Heart left ventricle (tissue), 16 donors: ENCODE measurements at regions not wholly inside any gene's neighbourhood (a gene's known extent, or its start where the extent isn't known, plus 50 kb on each side); places are given as distances from the start of the nearest gene placed in this dataset.

Experiments used
- ATAC-seq, 4 donors: fragments of 200-7000 bp; cut with Tn5 transposase; one replicate each; pipeline ENCODE4 v1.9.1; 2020 to 2022; ENCODE audit warnings: moderate library complexity in 4 of 4, mild to moderate bottlenecking in 3 of 4, moderate number of reproducible peaks in 1 of 4
- DNase-seq, 5 donors: peaks; one replicate each; pipeline ENCODE4 v3.0.0-alpha.2; 2020
- H3K27ac ChIP-seq, 12 donors: fragments of 200-600 bp; sonication (generic) in 4 of 12; one replicate each; pipeline versions ENCODE4 v1.5.0 to v1.8.0; 2016 to 2022; ENCODE audit warnings: mild to moderate bottlenecking in 2 of 12
- H3K27me3 ChIP-seq, 9 donors: fragments of 200-600 bp; sonication (generic) in 2 of 9; one replicate each; pipeline versions ENCODE4 v1.5.1 to v1.8.0; 2016 to 2022; ENCODE audit warnings: mild to moderate bottlenecking in 3 of 9
- H3K36me3 ChIP-seq, 9 donors: fragments of 200-600 bp; sonication (generic) in 2 of 9; one replicate each; pipeline versions ENCODE4 v1.5.0 to v1.8.0; 2018 to 2022; ENCODE audit warnings: mild to moderate bottlenecking in 2 of 9
- H3K4me1 ChIP-seq, 12 donors: fragments of 200-600 bp; sonication (generic) in 4 of 12; one replicate each; pipeline versions ENCODE4 v1.5.0 to v1.8.0; 2016 to 2022; ENCODE audit warnings: mild to moderate bottlenecking in 3 of 12
- H3K4me3 ChIP-seq, 12 donors: fragments of 200-600 bp; sonication (generic) in 4 of 12; one replicate each; pipeline versions ENCODE4 v1.5.0 to v1.8.0; 2017 to 2022; ENCODE audit warnings: mild to moderate bottlenecking in 9 of 12, moderate library complexity in 4 of 12
- H3K9me3 ChIP-seq, 12 donors: fragments of 200-600 bp; sonication (generic) in 4 of 12; one replicate each; pipeline versions ENCODE4 v1.5.0 to v1.8.0; 2016 to 2022; ENCODE audit warnings: mild to moderate bottlenecking in 1 of 12
- CTCF ChIP-seq, 12 donors: fragments of 200-600 bp; sonication (generic) in 4 of 12; IDR thresholded peaks; one replicate each; pipeline versions ENCODE4 v1.5.0 to v1.8.0; 2018 to 2022; ENCODE audit warnings: antibody characterized with exemption in 12 of 12, mild to moderate bottlenecking in 5 of 12
- POLR2A ChIP-seq, 2 donors: fragments of 450-650 bp; IDR thresholded peaks; one replicate each; pipeline ENCODE4 v1.6.1; 2017; ENCODE audit warnings: antibody characterized with exemption in 2 of 2, mild to moderate bottlenecking in 2 of 2, moderate library complexity in 2 of 2
- WGBS, 4 donors: extraction: QIAGEN DNeasy Blood & Tissue Kit in 2 of 4; methylation state at CpG; one replicate each; pipeline versions ENCODE4 v1.1.5 to v1.1.7; 2013 to 2018; 5-methylcytosine and 5-hydroxymethylcytosine counted together
- intact Hi-C, 10 donors: fragments of 100-400 bp; cut with DNase I; formaldehyde crosslinking; loops; one replicate each; pipeline versions ENCODE4 v1.11.1 to v1.14.2; 2022
- donor health status: ischemic (EF 13 %, LVEDD 7.1; RV severe dilation, severe dysfunction).
- donor health status: healthy with polysubstance abuse.
- donor health status: DM: no; HTN: yes; CAD: no.
- donor health status: DM: no; HTN: no; CAD: no.
- donor health status: ischemic (EF 25% LVEDD 6.9; RV normal size, moderate dysfunction).
- donor health status: ischemic (EF 25% LVEDD 5.7; RV mildly dilated, moderate dysfunction).
- donor health status: healthy.
- donor health status: DM: yes; HTN: yes; CAD: no.
- donor health status: ischemic (EF 35%, LVEDD 5.7; RV mildly dilated, moderate dysfunction).
- donor health status: nonischemic (EF 11% LVEDD 7.7; RV severe dilation, severe dysfunction).
- donor health status: DM: yes; HTN: yes; CAD: no.
- donor health status: PGD.
- donor health status: ischemic (EF 29% LVEDD 5.4; RV normal size, mild dysfunction).
- donor health status: nonischemic (EF 23%, LVEDD 6.1; RV moderate dilation, normal function).

DNA sequence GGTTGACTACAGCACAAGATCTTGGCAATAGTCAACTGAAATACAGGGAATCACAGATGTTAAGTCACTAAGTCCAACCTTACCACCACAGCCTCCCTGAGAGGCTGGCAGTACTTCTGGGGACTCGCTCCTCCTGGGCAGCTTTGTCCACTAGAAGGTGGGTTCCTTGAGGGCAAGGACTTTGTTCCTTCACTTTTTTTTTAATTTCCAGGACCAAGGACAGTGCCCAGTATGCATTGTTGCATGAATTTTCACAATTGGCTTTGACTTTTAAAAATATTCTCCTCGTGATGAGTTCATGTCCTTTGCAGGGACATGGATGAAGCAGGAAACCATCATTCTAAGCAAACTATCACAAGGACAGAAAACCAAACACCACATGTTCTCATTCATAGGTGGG lies 96.7 kb upstream of the IGSF21 start:
- ATAC-seq: no peak
- no peaks in the 10 kb centered on the region for H3K9me3 ChIP-seq
- no peak for DNase-seq
- no peak overlapping the region for H3K4me3 ChIP-seq
- no peaks in the 10 kb centered on the region for H3K36me3 ChIP-seq
- H3K4me1 ChIP-seq: no peaks in the 10 kb centered on the region
- WGBS, 4 donors: 49 to 60% (median 54%) methylated on average over 2 of the region's 2 CpGs
- H3K27me3 ChIP-seq: peaks cover 0 to 83% (median 8%) of the 10 kb centered on the region in 9 donors
- intact Hi-C loops: no loop called here
- TF ChIP-seq CTCF (IDR thresholded peaks at IDR 0.05) (no peak), POLR2A (IDR thresholded peaks at IDR 0.05) (no peak)
- no peak overlapping the region for H3K27ac ChIP-seq

DNA sequence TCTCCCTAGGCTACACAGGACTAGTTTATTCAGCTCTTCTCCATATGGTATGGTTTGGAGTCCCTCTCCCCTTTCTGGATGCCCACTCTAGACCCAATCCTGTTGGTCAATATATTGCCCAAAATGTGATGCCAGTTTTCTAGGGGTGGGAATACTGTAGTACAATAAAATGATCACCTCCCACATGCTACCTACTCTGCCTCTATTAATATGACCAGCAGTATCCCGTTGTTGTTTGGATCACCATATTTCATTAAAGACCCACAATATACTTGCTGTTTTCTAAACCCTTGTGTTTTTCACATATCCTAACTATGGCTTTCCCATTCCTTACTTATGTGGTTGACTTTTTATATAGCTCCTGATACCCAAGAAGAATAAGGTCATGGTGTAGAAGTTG lies 95.9 kb upstream of the IGSF21 start:
- intact Hi-C loops: no loop called here
- Histone ChIP-seq H3K4me1 (no peaks in the 10 kb centered on the region), H3K27ac (no peak overlapping the region), H3K36me3 (no peaks in the 10 kb centered on the region), H3K4me3 (no peak overlapping the region), H3K27me3 (peaks cover 0 to 83% (median 8%) of the 10 kb centered on the region in 9 donors), H3K9me3 (no peaks in the 10 kb centered on the region)
- ATAC-seq (no peak), DNase-seq (no peak)
- WGBS, 4 donors: 84 to 95% (median 91%) methylated on average over 1 of the region's 1 CpG
- TF ChIP-seq POLR2A (IDR thresholded peaks at IDR 0.05) (no peak), CTCF (IDR thresholded peaks at IDR 0.05) (no peak)

DNA sequence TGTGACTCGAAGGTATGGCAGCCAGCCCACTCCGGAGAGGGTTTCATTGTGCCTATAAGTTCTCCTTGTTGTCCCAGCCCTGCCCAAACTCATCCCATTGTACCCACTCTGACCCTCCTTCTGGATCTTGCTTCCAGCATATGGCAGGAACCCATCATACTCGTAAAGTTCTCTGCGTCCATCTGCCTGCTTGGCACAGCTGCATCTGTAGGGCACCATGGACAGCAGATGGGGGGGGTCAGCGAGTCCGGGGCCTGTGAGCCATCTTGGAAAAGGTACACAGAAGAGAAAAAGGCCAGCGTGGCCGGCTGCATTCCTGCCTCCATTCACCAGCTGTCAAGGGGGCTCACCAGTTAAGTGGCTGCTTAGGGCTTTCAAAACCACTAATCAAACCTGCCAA lies 94.9 kb upstream of the IGSF21 start:
- DNase-seq: no peak
- Histone ChIP-seq H3K27me3 (peaks cover 0 to 87% (median 8%) of the 10 kb centered on the region in 9 donors), H3K4me1 (no peaks in the 10 kb centered on the region), H3K36me3 (no peaks in the 10 kb centered on the region), H3K9me3 (no peaks in the 10 kb centered on the region), H3K27ac (no peak overlapping the region), H3K4me3 (no peak overlapping the region)
- ATAC-seq: no peak
- intact Hi-C loops: no loop called here
- 61 to 76% (median 71%) methylated on average over 8 of the region's 8 CpGs for WGBS, 4 donors
- TF ChIP-seq POLR2A (IDR thresholded peaks at IDR 0.05): no peak
- no peak for TF ChIP-seq CTCF (IDR thresholded peaks at IDR 0.05)

GRCh38 chr1:18013216-18013615 lies 94.4 kb upstream of the IGSF21 start:
- ATAC-seq (no peak), DNase-seq (no peak)
- Histone ChIP-seq H3K27ac (no peak overlapping the region), H3K36me3 (no peaks in the 10 kb centered on the region), H3K9me3 (no peaks in the 10 kb centered on the region), H3K4me3 (no peak overlapping the region), H3K4me1 (no peaks in the 10 kb centered on the region), H3K27me3 (peaks cover 0 to 87% (median 11%) of the 10 kb centered on the region in 9 donors)
- WGBS, 4 donors: 41 to 52% (median 48%) methylated on average over 8 of the region's 8 CpGs
- TF ChIP-seq POLR2A (IDR thresholded peaks at IDR 0.05) (no peak), CTCF (IDR thresholded peaks at IDR 0.05) (no peak)
- intact Hi-C loops: no loop called here
